ENCODE measurements at regions not wholly inside any gene's neighbourhood (a gene's known extent, or its start where the extent isn't known, plus 50 kb on each side); places are given as distances from the start of the nearest gene placed in this dataset.

GRCh38 chr11:27965559-27965958, 142.4 kb downstream of the KIF18A start:
- TF ChIP-seq ZNF114 (CRISPR knock-in tag; IDR thresholded peaks at IDR 0.05) (no peak), ZNF462 (CRISPR knock-in tag; IDR thresholded peaks at IDR 0.05) (peak; percentile 67; the same call in 1 of the 2 replicates), JUNB (IDR thresholded peaks at IDR 0.05; ENCODE audit: unreplicated experiment) (no peak), EZH2 (IDR thresholded peaks at IDR 0.05; ENCODE audit: low read depth, unreplicated experiment) (no peak)
- Histone ChIP-seq H3K4me2 (0 out of 2 replicates have a peak overlapping the region, but pooled peaks have one; percentile 26), H3K9me2 (ENCODE audit: insufficient read depth) (0 out of 2 replicates have a peak, but pooled peaks cover 3% of the 10 kb centered on the region), H2AFZ (no peak overlapping the region), H4K20me1 (replicated peaks; ENCODE audit: insufficient read depth) (no peaks in the 10 kb centered on the region), H3K79me2 (replicated peaks; ENCODE audit: insufficient read depth) (no peaks in the 10 kb centered on the region), H3K27ac (ENCODE audit: low read depth) (no peak overlapping the region), H3K36me3 (ENCODE audit: insufficient read depth) (no peaks in the 10 kb centered on the region), H3K27me3 (ENCODE audit: insufficient read depth) (no peaks in the 10 kb centered on the region), H3K4me1 (ENCODE audit: insufficient read depth) (peaks cover 47% of the 10 kb centered on the region), H3F3A (replicated peaks; ENCODE audit: low read depth) (no peaks in the 10 kb centered on the region), H3K4me3 (no peak overlapping the region)
- peak; percentile 70 for DNase-seq (ENCODE audit: low spot score)
- no peak overlapping the region for H3K4me3 Mint-ChIP-seq
- no peaks in the 10 kb centered on the region; the same call in 2 of the 3 replicates for H3K9me3 Mint-ChIP-seq
- peaks cover 45% of the 10 kb centered on the region for H3K4me1 Mint-ChIP-seq
- H3K36me3 Mint-ChIP-seq (ENCODE audit: low read depth) = no peaks in the 10 kb centered on the region
- H3K27ac Mint-ChIP-seq = no peak overlapping the region
- peak; percentile 84 for ATAC-seq
- H3K27me3 Mint-ChIP-seq (ENCODE audit: insufficient read depth, low read depth, poor library complexity) = no peaks in the 10 kb centered on the region

GRCh38 chr11:27963370-27963769, 144.6 kb downstream of the KIF18A start:
- DNase-seq (ENCODE audit: low spot score) = no peak
- H3K9me2 ChIP-seq (ENCODE audit: insufficient read depth) = 0 out of 2 replicates have a peak, but pooled peaks cover 3% of the 10 kb centered on the region
- H3K4me3 Mint-ChIP-seq = no peak overlapping the region
- TF ChIP-seq EZH2phosphoT487 (IDR thresholded peaks at IDR 0.05; ENCODE audit: unreplicated experiment) = no peak
- no peak for TF ChIP-seq ZNF331 (CRISPR knock-in tag; IDR thresholded peaks at IDR 0.05; ENCODE audit: low read depth)
- TF ChIP-seq REST (IDR thresholded peaks at IDR 0.05; ENCODE audit: unreplicated experiment) = no peak
- no peak for TF ChIP-seq ZNF114 (CRISPR knock-in tag; IDR thresholded peaks at IDR 0.05)
- TF ChIP-seq EZH2 (IDR thresholded peaks at IDR 0.05; ENCODE audit: low read depth, unreplicated experiment) = no peak
- TF ChIP-seq JUNB (IDR thresholded peaks at IDR 0.05; ENCODE audit: unreplicated experiment) = no peak
- no peak for TF ChIP-seq ETS1 (IDR thresholded peaks at IDR 0.05)
- TF ChIP-seq POLR2AphosphoS5 (IDR thresholded peaks at IDR 0.05; ENCODE audit: low read depth) = no peak

More at GRCh38 chr11:27963370-27963769, 144.6 kb downstream of the KIF18A start:
- Histone ChIP-seq H3F3A (replicated peaks; ENCODE audit: low read depth) (no peaks in the 10 kb centered on the region), H3K4me1 (ENCODE audit: insufficient read depth) (peaks cover 47% of the 10 kb centered on the region), H4K20me1 (replicated peaks; ENCODE audit: insufficient read depth) (no peaks in the 10 kb centered on the region), H3K4me2 (0 out of 2 replicates have a peak overlapping the region, but pooled peaks have one; percentile 30), H3K36me3 (ENCODE audit: insufficient read depth) (no peaks in the 10 kb centered on the region), H3K27ac (ENCODE audit: low read depth) (no peak overlapping the region), H3K79me2 (replicated peaks; ENCODE audit: insufficient read depth) (no peaks in the 10 kb centered on the region), H3K4me3 (no peak overlapping the region), H2AFZ (no peak overlapping the region), H3K27me3 (ENCODE audit: insufficient read depth) (no peaks in the 10 kb centered on the region)
- H3K36me3 Mint-ChIP-seq (ENCODE audit: low read depth) = no peaks in the 10 kb centered on the region
- no peak overlapping the region for H3K27ac Mint-ChIP-seq
- no peaks in the 10 kb centered on the region for H3K9me3 Mint-ChIP-seq
- ATAC-seq = no peak
- H3K4me1 Mint-ChIP-seq = peaks cover 42% of the 10 kb centered on the region
- no peaks in the 10 kb centered on the region for H3K27me3 Mint-ChIP-seq (ENCODE audit: insufficient read depth, low read depth, poor library complexity)
